ENCODE measurements at regions not wholly inside any gene's neighbourhood (a gene's known extent, or its start where the extent isn't known, plus 50 kb on each side); places are given as distances from the start of the nearest gene placed in this dataset.

DNA sequence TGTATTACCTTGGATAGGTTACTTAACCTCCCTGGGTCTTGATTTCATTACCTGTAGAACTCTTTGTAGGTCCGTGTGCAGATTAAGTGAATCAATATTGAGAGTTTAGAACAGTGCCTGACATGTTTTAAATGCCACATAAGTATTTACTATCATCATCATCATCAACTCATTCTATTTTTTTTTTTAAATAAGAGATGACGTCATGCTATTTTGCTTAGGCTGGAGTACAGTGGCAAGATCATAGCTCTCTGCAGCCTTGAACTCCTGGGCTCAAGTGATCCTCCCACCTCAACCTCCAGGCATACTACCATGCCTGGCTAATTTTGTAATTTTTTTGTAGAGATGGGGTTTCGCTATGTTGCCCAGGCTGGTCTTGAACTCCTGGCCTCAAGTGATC lies 132.0 kb upstream of the FZD8 start:
- no peak overlapping the region for H3K4me3 Mint-ChIP-seq
- H3K9me3 Mint-ChIP-seq: no peaks in the 10 kb centered on the region
- intact Hi-C loops (cut with micrococcal nuclease): no loop called here
- H3K36me3 Mint-ChIP-seq (ENCODE audit: low read depth): no peaks in the 10 kb centered on the region
- no peaks in the 10 kb centered on the region for H3K4me1 Mint-ChIP-seq (ENCODE audit: low read depth)
- ChIA-PET CTCF (no interaction called here), POLR2A (no interaction called here)
- H3K27ac Mint-ChIP-seq: no peak overlapping the region
- H3K27me3 Mint-ChIP-seq: peaks cover 1% of the 10 kb centered on the region
- no peak for ATAC-seq
- no peak for DNase-seq
- TF ChIP-seq, protein P1, sequence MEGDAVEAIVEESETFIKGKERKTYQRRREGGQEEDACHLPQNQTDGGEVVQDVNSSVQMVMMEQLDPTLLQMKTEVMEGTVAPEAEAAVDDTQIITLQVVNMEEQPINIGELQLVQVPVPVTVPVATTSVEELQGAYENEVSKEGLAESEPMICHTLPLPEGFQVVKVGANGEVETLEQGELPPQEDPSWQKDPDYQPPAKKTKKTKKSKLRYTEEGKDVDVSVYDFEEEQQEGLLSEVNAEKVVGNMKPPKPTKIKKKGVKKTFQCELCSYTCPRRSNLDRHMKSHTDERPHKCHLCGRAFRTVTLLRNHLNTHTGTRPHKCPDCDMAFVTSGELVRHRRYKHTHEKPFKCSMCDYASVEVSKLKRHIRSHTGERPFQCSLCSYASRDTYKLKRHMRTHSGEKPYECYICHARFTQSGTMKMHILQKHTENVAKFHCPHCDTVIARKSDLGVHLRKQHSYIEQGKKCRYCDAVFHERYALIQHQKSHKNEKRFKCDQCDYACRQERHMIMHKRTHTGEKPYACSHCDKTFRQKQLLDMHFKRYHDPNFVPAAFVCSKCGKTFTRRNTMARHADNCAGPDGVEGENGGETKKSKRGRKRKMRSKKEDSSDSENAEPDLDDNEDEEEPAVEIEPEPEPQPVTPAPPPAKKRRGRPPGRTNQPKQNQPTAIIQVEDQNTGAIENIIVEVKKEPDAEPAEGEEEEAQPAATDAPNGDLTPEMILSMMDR (IDR thresholded peaks at IDR 0.05): no peak

DNA sequence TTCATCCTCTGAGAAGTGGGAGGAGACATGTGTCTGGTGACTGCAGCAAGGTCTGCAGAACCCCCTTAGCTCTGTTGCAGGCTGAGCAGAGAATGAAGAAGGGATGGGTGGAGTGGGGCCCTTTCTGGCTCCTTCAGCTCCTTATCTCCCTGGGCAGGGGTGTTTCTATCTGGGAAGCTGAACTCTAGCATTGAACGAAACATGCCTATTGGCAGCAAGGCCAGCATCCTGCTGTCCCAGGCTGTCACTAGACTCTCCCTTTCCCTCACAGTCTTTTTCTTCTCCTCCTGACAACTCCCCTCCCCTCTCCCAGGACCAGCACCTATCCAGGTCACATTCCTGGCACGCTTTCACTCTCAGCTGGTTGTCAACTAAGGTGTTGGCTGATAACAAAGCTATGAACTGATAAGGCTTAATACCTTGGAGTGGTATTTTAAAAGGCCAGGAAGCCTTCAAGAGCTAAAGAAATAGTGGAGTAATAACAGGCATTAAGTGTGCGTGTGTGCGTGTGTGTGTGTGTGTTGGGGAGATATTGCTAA lies 128.8 kb upstream of the FZD8 start:
- no peak overlapping the region for H3K27ac Mint-ChIP-seq
- POLR2A ChIA-PET: no interaction called here
- CTCF ChIA-PET: no interaction called here
- no peaks in the 10 kb centered on the region for H3K27me3 Mint-ChIP-seq
- H3K4me1 Mint-ChIP-seq (ENCODE audit: low read depth): no peaks in the 10 kb centered on the region
- H3K9me3 Mint-ChIP-seq: no peaks in the 10 kb centered on the region
- intact Hi-C loops (cut with micrococcal nuclease): no loop called here
- H3K36me3 Mint-ChIP-seq (ENCODE audit: low read depth): no peaks in the 10 kb centered on the region
- DNase-seq: no peak
- TF ChIP-seq, protein P1 (IDR thresholded peaks at IDR 0.05): no peak
- H3K4me3 Mint-ChIP-seq: no peak overlapping the region
- ATAC-seq: no peak

DNA sequence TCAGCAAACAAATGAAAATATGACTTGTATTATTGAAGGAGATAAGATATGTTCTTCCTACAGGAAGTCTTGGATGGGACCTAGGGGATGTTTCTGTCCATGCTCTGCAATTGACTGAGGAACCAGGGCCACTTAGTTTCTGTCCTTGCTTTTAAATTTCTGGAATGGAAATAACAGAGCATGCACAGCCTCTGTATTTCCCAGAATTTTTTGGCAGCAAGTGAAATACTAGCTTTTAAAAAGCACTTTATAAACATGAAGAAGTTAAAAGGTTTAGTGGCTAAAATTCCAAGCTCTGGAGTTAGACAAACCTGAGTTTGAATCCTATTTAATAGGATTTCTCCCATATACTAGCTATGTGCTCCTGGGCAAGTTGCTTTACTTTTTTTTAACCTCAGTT lies 127.7 kb upstream of the FZD8 start:
- no peak for DNase-seq
- Mint-ChIP-seq H3K4me1 (ENCODE audit: low read depth) (no peaks in the 10 kb centered on the region), H3K4me3 (no peak overlapping the region), H3K9me3 (no peaks in the 10 kb centered on the region), H3K27me3 (no peaks in the 10 kb centered on the region), H3K36me3 (ENCODE audit: low read depth) (no peaks in the 10 kb centered on the region), H3K27ac (no peak overlapping the region)
- intact Hi-C loops (cut with micrococcal nuclease): no loop called here
- TF ChIP-seq, protein P1 (IDR thresholded peaks at IDR 0.05): no peak
- POLR2A ChIA-PET: no interaction called here
- no peak for ATAC-seq
- CTCF ChIA-PET: no interaction called here

DNA sequence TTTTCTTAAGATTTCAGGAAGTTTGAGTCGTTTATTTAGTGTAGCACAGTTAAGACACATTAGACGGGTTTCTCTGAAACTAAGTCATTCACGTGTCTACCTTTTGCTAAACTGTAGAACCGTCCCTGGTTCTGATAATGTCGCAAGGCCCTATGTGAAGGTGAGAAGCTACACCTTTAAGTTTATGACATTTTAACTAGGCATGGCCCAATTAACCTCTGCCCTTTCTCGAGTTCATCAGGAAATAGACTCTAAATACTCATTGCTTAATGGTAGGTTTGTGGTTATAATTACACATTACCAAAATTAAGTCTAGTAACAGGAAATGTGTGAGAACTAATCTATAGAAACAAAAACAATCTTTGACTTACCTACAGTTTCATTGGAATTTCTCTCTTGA lies 126.6 kb upstream of the FZD8 start:
- intact Hi-C loops (cut with micrococcal nuclease): no loop called here
- Mint-ChIP-seq H3K4me1 (ENCODE audit: low read depth) (no peaks in the 10 kb centered on the region), H3K4me3 (no peak overlapping the region), H3K36me3 (ENCODE audit: low read depth) (no peaks in the 10 kb centered on the region), H3K9me3 (no peaks in the 10 kb centered on the region), H3K27ac (no peak overlapping the region), H3K27me3 (peaks cover 2% of the 10 kb centered on the region)
- TF ChIP-seq, protein P1 (IDR thresholded peaks at IDR 0.05): no peak
- CTCF ChIA-PET: no interaction called here
- DNase-seq: no peak
- no peak for ATAC-seq
- POLR2A ChIA-PET: no interaction called here

DNA sequence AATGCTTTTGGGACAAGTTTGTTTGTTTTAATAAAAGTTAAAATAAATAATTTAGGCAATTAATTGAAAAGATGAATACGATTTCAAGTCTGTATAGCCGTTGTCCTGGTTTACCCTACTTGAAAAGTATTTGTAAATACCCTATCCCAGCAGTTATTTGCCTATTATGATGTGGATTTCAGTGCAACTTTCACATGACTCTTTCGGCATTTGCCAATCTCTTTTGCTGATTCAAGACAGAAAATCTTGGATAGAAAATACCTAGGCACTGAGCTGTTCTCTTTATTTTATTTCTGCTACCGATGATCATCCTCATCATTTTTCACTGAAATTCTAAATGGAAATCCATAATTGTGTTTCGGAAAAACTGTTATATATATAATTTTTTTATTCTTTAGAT lies 125.9 kb upstream of the FZD8 start:
- Mint-ChIP-seq H3K4me1 (ENCODE audit: low read depth) (no peaks in the 10 kb centered on the region), H3K36me3 (ENCODE audit: low read depth) (no peaks in the 10 kb centered on the region), H3K9me3 (no peaks in the 10 kb centered on the region), H3K27me3 (peaks cover 2% of the 10 kb centered on the region), H3K27ac (no peak overlapping the region), H3K4me3 (no peak overlapping the region)
- ChIA-PET POLR2A (interaction anchor here (0.6 kb wide), 1 partner anchor 401 kb away, joined by 3 read pairs; no protein-coding TSS in a partner anchor), CTCF (no interaction called here)
- intact Hi-C loops (cut with micrococcal nuclease): no loop called here
- DNase-seq: no peak
- TF ChIP-seq, protein P1 (IDR thresholded peaks at IDR 0.05): no peak
- ATAC-seq: no peak
